Hematopoietic multipotent progenitor cell treated with erythropoietin and hydrocortisone succinate and interleukin-3 and kit ligand, for 15 days (in vitro differentiated cells): ENCODE measurements at regions not wholly inside any gene's neighbourhood (a gene's known extent, or its start where the extent isn't known, plus 50 kb on each side); places are given as distances from the start of the nearest gene placed in this dataset.

ENCODE experiments used
- DNase-seq: peaks from one replicate; pipeline ENCODE4 v3.0.0-alpha.2; 2015; ENCODE audit warnings: low spot score

- DNase-seq, result no peak
These were observed 280.7 kb downstream of the SLITRK1 start for GRCh38 chr13:83601539-83601938.

DNA sequence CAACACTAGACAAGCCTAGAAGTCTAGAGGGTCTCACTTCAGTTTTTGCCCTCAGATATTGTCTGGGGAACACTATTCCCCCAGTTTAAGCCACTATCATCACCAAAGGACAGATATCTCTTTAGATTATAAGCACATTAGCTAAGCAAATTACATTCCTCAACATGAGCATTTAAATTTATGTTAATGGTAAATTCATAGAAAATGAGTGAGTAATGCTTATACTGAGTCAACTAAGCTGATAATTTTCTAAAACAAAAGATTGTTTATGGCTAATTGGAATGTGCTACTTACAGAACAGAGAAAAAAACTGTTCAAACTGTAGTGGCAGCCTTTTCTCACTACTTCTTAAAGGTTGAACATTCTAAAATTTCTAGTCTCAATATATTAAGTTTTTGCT lies 290.2 kb downstream of the SLITRK1 start:
- no peak for DNase-seq

DNA sequence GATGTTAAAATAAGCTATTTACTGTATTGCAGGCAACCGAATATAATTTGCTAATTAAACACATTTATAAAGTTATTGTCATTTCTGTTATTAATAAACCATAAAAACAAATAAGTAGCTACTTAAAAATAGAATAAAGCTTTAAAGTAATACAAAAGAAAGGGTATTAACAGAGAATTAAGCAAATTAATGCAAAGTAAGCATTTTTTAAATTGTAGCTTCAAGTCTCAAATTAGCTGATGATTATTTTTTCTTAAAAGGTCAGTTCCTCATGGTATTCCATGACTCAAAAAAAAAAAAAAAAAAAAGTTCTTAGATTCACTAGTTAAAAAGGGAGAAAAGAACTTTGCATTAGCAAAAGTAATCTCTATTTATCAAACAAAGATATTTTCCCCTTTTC lies 292.5 kb downstream of the SLITRK1 start:
- no peak for DNase-seq

DNA sequence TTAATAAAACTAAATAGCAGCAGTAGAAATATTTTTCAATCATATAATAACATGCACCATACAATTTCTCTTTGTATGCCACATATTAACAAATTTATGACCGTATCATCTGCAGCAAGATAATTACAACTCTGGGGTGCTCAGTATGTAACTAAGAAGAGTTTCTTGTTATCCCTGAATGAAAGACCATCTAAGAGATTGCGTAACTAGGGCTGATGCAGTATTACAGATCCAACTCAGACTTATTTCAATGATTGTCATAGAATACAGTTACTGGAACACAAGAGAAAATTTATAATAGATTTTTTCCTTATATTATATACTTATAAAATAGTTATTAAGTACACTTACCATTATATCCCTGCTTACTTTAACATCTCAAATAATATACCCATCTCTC lies 305.1 kb downstream of the SLITRK1 start:
- no peak for DNase-seq

- DNase-seq, result no peak
These were observed 314.3 kb downstream of the SLITRK1 start for GRCh38 chr13:83568019-83568418.

- no peak for DNase-seq
These were observed 318.8 kb downstream of the SLITRK1 start for GRCh38 chr13:83563499-83563898.

GRCh38 chr13:83557845-83558244 lies 324.4 kb downstream of the SLITRK1 start:
- no peak for DNase-seq

GRCh38 chr13:83549671-83550070 lies 332.6 kb downstream of the SLITRK1 start:
- DNase-seq, result no peak

DNA sequence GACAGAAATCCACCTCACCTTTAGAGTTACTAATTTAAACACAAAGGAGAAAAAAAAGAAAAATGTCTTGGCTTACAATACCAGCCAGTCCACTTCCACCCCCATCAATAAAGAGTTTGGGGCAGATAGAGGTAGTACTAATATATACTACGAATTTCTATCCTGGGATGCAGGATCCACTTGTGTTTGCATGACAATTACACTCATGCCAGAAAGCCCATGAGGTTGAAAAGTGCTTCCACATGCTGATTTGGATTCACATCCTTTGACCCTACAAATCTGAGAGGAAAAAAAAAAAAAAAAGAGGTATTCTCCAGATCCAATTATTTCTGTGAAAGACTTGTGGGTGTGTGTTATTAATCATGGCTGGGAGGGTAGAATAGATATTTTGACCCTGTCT lies 335.2 kb downstream of the SLITRK1 start:
- DNase-seq, result no peak

GRCh38 chr13:83546476-83546875 lies 335.8 kb downstream of the SLITRK1 start:
- DNase-seq, result no peak

DNA sequence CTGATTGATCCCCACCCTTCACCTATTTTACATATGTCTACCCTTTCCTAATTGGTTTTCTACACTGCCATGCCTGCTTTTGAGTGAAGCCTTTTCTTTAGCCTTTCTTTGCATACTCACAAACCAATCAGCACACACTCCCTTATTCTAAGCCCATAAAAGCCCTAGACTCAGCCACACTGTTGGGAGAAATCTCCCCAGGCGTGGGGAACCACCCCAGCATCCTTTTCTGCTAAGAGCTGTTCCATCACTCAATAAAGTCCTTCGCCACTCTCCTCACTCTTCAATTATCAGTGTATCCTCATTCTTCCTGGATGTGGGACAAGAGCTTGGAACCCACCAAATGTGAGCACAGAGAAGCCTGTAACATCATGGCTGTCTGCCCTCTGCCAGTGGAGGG lies 343.6 kb downstream of the SLITRK1 start:
- DNase-seq, result no peak

GRCh38 chr13:83536941-83537340 lies 345.3 kb downstream of the SLITRK1 start:
- DNase-seq, result no peak

DNA sequence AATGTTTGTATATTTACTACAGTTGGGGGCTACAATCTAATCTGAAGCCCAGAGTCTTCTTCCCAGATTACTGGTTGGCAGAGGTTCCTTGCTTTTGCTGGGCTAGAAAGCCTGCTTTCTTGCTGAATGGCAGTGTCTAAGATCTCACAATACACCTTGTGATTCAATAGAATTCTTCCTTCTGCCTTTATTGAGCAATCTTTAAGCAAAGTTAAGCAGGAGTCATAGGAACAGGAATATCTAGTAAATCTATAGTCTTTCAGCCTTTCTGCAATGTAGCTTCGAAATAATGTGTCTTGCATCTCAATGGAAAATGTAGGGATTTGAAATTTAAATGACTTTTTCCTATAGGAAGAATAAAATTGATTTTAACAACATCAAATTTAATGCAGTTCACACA lies 346.1 kb downstream of the SLITRK1 start:
- DNase-seq, result no peak

- DNase-seq, result no peak
These were observed 349.5 kb downstream of the SLITRK1 start for GRCh38 chr13:83532809-83533208.

- DNase-seq, result no peak
These were observed 351.3 kb downstream of the SLITRK1 start for GRCh38 chr13:83531022-83531421.

DNA sequence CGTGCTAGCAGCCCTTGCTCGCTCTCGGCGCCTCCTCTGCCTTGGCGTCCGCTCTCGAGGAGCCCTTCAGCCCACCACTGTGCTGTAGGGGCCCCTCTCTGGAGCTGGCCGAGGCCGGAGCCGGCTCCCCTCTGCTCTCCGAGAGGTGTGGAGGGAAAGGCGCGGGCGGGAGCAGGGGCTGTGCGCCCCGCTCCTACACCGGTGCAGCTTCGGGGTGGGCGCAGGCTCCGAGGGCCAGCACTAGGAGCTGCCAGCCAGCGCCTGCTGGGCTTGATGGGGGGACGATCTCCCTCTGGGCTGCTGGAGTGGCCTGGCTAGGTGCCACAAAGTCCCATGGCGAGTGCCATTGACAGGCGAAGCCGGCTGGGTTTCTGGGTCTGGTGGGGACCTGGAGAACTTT lies 365.5 kb downstream of the SLITRK1 start:
- DNase-seq, result no peak

GRCh38 chr13:83515268-83516015 lies 366.8 kb downstream of the SLITRK1 start:
- no peak for DNase-seq

DNA sequence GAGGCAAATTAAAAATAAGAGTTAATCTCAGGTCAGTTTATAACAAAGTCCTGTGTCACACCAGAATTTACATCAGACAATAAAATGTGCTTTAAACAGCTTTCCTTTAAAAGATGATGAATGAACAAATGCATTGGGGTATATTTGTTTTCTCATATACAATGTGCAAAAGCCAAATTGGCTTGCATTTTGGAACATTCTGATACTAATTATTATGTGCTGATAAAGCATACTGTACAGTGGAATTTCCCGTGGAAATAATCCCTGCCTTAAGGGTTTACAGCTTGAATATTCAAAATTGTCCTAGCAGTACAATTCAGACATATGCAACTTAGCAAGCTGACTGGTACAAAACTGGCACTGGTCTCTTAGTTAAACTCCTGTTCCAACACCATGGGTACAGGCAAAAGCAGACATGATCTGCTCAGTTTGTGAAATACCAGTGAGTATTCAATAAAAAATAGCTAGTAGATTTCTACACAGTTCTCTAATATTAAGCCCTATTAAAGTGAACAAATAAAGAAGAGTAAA lies 373.4 kb downstream of the SLITRK1 start:
- DNase-seq, result no peak

DNA sequence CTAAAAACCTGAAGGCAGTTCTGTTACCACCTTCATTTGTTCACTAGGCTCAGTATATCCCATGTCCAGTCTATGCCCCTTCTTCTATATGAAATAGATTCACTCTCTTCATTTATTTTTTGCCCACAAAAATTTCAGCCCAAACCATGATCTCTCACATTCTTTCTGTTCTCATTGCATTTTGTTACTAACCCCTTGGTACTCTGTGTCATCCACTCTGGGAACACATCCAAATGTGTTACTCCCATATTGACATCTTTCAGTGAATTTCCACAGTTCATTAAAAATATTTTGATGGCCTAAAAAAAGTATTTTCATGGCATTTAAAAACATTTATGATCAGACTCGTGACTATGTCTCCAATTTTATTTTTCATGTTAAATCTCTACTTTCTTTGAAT lies 378.9 kb downstream of the SLITRK1 start:
- no peak for DNase-seq

DNA sequence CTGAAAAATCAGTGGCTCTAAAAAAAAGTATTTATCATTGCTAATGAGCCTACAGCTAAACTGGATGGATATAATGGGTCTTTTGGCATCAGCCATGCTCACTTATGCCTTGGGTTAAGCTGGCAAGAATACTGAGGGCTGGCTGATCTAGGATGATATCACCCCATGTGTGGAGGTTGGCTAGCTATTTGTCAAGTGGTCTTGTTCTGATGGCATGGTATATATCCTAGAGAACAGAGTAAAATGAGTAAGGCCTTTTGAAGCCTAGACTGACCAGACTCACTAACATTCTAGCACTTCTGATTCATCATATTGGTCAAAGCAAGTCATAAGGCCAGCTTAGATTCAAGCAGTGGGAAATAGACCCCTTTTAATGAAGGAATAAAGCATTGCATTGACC lies 383.0 kb downstream of the SLITRK1 start:
- DNase-seq, result no peak

DNA sequence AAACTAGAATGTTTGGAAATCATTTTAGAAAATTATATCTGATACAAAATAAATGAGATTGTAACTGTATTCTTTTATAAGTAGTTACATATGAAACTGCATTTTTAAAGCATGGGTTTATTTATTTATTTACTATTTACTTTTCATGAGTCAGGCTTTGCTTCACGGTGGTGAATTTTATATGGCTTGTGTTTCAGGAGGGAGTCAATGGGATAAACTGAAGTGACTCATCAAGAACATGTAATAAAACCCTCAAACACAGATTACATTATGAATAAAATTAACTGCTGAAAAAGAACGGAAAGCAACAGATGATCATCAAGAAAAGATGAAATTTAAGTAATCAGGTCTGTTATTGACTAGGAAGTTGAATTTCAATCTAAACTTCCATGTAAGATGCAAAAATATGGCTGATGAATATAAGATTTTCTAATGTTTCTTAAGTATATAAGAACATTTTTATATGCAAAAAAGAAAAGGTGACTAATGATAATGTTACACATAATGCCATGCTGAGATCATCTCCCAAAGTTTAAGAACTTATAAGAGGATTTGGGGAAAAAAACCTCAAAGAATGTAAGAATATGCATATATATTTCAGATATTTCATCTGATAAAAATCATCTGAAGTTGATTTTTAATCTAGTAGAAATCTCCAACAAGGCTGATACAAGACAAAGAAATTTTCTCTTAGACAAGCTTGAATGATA lies 383.6 kb downstream of the SLITRK1 start:
- DNase-seq, result no peak

DNA sequence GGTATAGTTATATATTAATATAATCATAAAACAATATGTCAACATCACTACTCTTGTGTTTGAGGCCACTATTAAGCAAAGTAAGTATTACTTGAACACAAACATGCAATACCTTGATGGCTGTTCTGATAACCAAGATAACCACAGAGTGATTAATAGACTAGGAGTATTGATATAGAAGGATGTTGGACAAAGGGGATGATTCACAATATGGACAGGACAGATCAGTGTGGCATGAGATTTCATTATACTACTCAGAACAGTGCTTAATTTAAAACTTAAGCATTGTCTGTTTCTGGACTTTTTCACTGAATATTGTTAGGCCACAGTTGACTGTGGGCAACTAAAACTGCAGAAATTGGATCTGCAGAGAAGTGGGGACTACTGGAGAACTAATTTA lies 384.2 kb downstream of the SLITRK1 start:
- DNase-seq, result no peak

DNA sequence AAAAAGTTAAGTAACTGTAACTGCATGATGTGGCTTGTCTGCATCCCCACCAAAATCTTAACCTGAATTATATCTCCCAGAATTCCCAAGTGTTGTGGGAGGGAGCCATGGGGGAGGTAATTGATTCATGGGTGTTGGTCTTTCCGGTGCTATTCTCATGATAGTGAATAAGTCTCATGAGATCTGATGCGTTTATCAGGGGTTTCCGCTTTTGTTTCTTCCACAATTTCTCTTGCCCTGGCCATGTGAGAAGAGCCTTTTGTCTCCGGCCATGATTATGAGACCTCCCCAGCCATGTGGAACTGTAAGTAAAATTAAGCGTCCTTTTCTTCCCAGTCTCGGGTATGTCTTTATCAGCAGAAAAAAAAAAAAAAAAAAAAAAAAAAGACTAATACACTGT lies 385.8 kb downstream of the SLITRK1 start:
- DNase-seq, result no peak

DNA sequence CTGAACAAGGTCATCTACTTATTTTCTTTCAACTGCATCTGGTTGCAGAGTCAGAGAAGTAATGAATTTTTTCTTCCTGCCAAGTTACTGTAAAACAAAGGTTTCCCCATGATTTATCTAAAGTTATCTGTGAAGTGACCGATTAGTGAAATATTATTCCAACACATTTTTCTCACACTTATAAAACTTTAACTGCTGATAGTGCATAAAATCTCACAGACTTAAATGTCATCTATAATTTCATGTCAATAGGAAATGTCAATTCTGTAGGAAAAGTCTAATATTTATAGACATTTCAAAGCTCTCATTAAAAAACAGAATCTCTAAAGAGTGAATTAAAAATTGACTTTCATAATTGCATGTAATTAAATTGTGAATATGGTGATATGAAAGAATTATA lies 397.2 kb downstream of the SLITRK1 start:
- DNase-seq, result no peak
